GM18868 (cell line): ENCODE measurements at regions not wholly inside any gene's neighbourhood (a gene's known extent, or its start where the extent isn't known, plus 50 kb on each side); places are given as distances from the start of the nearest gene placed in this dataset.

Experiments used
- ATAC-seq: cut with Tn5 transposase; IDR thresholded peaks from one replicate; pipeline ENCODE4 v1.9.1; 2021; ENCODE audit warnings: mild to moderate bottlenecking, moderate library complexity; ENCODE audit not compliant: unreplicated experiment

- ATAC-seq = no peak
Measured at GRCh38 chr13:105506463-105506862, 1029.0 kb downstream of the EFNB2 start.

- ATAC-seq = no peak
Measured at GRCh38 chr13:105502193-105502592, 1033.3 kb downstream of the EFNB2 start.

GRCh38 chr13:105497597-105497996 lies 1037.9 kb downstream of the EFNB2 start:
- no peak for ATAC-seq

GRCh38 chr13:105492216-105492615 lies 1043.2 kb downstream of the EFNB2 start:
- ATAC-seq = no peak

GRCh38 chr13:105491345-105491744 lies 1044.1 kb downstream of the EFNB2 start:
- no peak for ATAC-seq

GRCh38 chr13:105485081-105485480 lies 1050.4 kb downstream of the EFNB2 start:
- ATAC-seq = no peak

GRCh38 chr13:105474983-105475610 lies 1060.4 kb downstream of the EFNB2 start:
- no peak for ATAC-seq

GRCh38 chr13:105471673-105472072 lies 1063.8 kb downstream of the EFNB2 start:
- ATAC-seq = no peak

- no peak for ATAC-seq
Measured at GRCh38 chr13:105466376-105466775, 1069.1 kb downstream of the EFNB2 start.

- no peak for ATAC-seq
Measured at GRCh38 chr13:105465745-105466144, 1069.7 kb downstream of the EFNB2 start, which contains the start of gene DAOA. Gene DAOA (plus strand): TSS chr13:105466045.

GRCh38 chr13:105465251-105465650 lies 1070.2 kb downstream of the EFNB2 start:
- no peak for ATAC-seq

GRCh38 chr13:105464249-105464648 lies 1071.2 kb downstream of the EFNB2 start:
- no peak for ATAC-seq

- no peak for ATAC-seq
Measured at GRCh38 chr13:105463011-105463501, 1072.4 kb downstream of the EFNB2 start.

- no peak for ATAC-seq
Measured at GRCh38 chr13:105462098-105462497, 1073.4 kb downstream of the EFNB2 start.

- ATAC-seq = no peak
Measured at GRCh38 chr13:105452895-105453294, 1082.6 kb downstream of the EFNB2 start.

GRCh38 chr13:105450784-105451183 lies 1084.7 kb downstream of the EFNB2 start:
- no peak for ATAC-seq

GRCh38 chr13:105448811-105449210 lies 1086.7 kb downstream of the EFNB2 start:
- ATAC-seq = no peak

- no peak for ATAC-seq
Measured at GRCh38 chr13:105446197-105446596, 1089.3 kb downstream of the EFNB2 start.

GRCh38 chr13:105445796-105446195 lies 1089.7 kb downstream of the EFNB2 start:
- no peak for ATAC-seq

GRCh38 chr13:105442949-105443699 lies 1092.3 kb downstream of the EFNB2 start:
- ATAC-seq = no peak

GRCh38 chr13:105442040-105442439 lies 1093.4 kb downstream of the EFNB2 start:
- ATAC-seq = no peak

- no peak for ATAC-seq
Measured at GRCh38 chr13:105441051-105441750, 1094.3 kb downstream of the EFNB2 start.
